MV-4-11 (cell line): ENCODE measurements at regions not wholly inside any gene's neighbourhood (a gene's known extent, or its start where the extent isn't known, plus 50 kb on each side); places are given as distances from the start of the nearest gene placed in this dataset.
"Not testable (repeated sequence)": the region's sequence is repeated elsewhere in the genome, so short reads cannot be mapped to it uniquely, and the experiment has no call there.

ENCODE experiments used
- DNase-seq: peaks from one replicate; lab custom pipeline; 2025; lab: John Stamatoyannopoulos, UW

DNA sequence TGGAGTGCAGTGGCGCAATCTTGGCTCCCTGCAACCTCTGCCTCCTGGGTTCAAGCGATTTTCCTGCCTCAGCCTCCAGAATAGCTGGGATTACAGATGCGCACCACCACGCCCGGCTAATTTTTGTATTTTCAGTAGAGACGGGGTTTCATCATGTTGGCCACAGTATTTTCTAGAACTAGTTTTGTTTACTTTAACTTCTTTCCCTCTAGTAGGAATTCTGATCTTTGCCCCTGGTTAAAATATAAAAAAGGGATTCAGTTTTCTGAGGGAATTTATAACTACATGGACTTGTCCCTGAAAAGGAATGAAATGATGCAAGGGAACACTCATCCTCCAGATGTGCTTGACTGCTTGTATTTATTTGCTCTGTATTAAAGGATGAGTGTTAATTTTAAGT is 628.9 kb downstream of the ETNK1 start:
- DNase-seq, result not testable (repeated sequence)

DNA sequence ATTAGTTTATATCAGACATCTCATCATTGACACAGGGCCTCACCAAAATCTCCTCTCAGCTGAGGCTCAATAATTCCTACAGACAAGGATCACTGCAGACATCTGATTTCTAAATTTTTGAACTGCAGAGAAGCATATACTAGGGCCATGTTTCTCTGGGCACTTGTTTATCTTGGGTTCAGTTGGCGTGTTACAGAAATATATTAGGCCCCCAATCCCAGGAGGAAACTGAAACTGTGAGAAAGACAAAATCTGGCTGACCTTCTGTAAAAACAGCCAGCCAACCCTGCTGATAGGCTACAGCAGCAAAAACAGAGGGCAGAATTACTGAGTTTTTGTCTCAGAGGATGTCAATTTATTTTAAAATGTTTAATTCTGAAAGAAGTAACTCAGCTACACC is 634.6 kb downstream of the ETNK1 start:
- no peak for DNase-seq

DNA sequence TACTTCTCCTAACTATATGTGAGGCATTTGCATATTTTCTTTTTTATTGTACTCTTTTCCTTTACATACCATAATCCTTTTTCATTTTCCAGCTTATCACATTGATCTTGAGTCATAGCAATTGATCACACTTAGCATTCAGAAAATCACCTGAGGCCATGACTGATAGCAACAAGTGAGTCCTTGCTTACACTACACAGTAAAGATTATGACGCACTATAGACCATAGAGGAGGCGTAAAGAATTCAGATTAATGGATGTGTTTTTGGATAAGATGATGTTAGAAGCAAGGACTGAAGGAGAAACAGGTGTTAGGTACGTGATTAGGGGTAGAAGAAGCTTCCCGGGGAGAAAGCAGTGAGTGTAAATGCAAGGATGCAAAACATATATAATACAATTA is 637.7 kb downstream of the ETNK1 start:
- DNase-seq, result no peak

DNA sequence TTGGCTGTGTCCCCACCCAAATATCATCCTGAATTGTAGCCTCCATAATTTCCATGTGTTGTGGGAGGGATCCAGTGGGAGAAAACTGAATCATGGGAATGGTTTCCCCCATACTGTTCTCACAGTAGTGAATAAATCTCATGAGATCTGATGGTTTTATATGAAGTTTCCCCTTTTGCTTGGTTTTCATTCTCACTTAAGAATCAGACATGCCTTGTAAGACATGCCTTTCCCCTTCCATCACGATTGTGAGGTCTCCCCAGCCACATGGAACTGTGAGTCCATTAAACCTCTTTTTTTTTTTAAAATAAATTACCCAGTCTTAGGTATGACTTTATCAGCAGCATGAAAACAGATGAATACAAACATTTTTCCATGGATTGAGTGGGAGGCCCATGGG is 652.9 kb downstream of the ETNK1 start:
- DNase-seq, result no peak

DNA sequence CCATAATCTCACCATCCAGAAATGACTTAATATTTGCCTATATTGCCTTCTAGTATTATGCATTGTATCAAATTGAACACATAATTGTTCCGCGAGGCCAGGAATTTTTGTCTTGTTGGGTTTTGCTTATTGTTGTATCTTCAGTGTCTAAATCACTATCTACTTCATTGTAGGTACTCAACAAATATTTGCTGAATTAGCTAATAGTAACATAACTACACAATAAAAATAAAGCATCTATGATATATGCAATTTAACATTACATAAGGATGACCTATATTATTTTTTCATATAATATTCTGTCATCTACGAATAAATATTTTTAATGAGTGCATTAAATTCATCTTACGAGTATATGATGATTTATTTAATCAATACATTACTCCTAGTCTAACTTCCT is 656.3 kb downstream of the ETNK1 start:
- no peak for DNase-seq

DNA sequence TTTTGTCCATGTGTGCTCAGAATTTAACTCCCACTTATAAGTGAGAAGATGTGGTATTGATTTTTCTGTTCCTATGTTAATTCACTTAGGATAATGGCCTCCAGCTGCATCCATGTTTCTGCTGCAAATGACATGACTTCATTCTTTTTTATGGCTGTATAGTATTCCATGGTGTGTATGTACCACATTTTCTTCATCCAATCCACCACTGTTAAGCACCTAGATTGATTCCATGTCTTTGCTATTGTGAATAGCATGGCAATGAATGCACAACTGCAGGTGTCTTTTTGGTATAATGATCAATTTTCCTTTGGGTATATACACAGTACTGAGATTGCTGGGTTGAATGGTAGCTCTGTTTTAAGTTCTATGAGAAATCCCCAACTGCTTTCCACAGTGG is 657.7 kb downstream of the ETNK1 start:
- DNase-seq, result no peak

DNA sequence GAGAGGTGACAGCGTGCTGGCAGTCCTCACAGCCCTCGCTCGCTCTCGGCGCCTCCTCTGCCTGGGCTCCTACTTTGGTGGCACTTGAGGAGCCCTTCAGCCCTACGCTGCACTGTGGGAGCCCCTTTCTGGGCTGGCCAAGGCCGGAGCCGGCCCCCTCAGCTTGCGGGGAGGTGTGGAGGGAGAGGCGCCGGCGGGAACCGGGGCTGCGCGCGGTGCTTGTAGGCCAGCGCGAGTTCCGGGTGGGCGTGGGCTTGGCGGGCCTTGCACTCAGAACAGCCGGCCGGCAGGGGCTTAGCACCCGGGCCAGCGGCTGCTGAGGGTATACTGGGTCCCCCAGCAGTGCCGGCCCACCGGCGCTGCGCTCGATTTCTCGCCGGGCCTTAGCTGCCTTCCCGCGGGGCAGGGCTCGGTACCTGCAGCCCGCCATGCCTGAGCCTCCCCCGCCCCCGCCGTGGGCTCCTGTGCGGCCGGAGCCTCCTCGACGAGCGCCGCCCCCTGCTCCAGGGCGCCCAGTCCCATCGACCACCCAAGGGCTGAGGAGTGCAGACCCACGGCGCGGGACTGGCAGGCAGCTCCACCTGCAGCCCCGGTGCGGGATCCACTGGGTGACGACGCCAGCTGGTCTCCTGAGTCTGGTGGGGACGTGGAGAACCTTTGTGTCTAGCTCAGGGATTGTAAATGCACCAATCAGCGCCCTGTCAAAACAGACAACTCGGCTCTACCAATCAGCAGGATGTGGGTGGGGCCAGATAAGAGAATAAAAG is 661.0 kb downstream of the ETNK1 start:
- DNase-seq, result not testable (repeated sequence)

DNA sequence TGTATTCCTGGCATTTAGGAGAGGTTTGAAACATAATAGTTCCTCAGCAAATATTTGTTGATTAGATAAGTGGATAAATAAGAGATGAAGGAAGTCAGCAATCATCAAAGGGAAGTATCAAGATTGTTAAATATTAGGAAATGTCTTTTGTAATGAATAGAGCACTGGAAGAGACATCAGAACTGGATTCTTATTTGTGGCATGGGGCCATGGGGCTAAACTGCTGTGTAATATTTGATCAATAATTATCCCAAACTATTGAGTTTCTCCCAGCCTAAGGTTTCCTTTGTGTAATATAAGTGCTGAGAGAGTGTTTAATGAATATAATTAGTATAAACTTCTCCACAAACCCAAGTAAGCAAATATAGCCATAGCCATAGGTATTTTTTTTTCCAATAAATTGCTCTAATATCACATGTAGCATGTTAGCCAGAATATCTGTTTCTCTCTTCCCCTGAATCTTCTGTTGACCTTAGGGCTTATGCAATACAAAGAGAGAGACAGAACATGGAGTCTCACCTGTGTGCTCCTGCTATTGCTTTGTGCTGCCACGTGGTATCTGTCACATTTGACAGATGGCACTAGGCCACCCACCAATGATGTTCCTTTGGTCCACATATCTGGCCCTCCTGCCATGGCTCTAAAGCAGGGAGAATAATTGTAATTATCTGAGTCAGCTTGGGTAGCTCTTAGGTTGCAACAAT is 658.7 kb downstream of the SOX5 start:
- no peak for DNase-seq

DNA sequence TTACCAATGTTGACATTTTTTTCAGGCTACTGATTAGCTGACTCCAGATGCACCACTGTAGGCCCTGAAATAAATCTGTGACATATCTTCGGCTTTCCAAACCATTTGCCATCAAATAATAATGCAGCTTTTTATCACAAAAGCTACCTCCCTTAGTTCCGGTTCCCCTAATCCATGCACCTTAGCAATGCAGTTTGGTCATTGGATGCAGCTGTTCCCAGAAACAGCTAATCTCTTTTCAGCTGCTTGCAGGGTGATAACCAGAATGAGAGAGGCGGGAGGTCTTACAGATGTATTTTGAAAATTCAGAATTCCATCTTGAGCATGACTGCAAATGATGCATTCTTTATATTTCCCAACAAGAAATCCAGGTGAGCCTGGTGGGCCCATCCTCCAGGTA is 646.2 kb downstream of the SOX5 start:
- DNase-seq, result no peak

DNA sequence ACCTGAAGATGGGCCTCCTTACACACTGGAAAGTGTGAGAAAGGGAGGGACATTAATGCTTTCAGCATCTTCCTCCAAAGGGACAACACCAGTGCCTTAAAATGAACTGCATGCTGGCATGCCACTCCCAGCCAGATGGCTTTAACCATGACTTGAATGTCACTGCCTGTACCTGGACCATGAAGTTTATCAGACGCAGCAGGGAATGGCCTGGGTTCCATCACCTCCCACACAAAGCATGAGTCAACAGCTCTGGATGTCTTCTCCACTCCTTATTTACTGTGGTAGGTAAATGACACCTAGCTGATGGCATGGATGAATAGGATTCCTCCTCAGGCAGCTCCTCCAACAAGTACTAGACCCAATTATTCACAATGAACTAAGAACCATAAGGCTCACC is 645.6 kb downstream of the SOX5 start:
- DNase-seq, result no peak

DNA sequence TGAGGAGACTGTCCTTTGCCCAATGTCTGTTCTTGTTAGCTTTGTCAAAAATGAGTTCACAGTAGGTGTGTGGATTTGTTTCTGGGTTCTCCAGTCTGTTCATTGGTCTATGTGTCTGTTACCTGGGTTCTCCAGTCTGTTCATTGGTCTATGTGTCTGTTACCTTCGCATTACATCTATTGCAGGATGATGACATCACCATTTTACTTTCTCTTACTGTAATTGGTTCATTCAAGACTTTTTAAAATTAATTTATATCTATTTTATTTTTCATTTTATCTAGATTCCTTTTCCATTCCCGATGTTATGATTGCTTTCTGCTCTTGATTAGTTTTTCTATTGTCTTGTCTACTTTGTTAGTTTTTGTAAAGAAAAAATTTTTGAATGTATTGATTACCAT is 615.5 kb downstream of the SOX5 start:
- DNase-seq, result no peak

DNA sequence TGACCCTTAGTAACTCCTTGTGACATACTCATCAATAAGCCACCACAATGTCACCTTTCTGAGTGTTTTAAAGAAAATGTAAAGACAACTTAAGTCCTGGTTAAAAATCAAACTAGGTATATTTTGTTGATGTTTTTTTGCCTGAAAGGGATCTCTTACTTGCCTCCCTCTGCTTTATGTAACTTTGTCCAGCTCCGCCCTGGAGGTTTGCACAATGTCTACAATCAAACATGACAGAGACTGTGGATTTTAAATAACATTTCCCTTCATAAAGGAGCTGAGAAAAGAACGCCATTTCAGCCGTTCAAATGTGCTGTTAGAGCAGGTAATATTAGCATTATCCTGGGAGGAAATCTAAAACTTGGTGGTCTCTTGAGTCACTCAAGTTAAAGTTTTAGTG is 613.9 kb downstream of the SOX5 start:
- DNase-seq, result no peak

DNA sequence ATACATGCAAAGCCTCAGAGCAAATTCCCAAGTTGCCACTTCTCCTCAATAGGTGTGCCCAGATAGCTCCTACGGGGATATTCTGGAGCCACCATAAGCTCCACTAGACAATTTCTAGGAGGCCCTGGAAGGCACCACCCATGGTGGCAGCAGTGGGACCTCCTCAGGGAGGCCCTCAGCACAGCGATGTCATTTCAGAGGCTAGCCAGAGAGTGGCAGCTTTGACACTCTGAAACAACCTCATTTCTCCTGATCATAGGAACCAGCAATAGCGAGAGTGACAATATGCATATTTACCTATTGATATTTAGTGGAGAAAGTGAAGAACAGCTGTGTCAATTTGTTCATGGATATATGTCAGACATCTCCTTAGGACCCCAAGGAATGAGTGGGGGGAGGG is 612.3 kb downstream of the SOX5 start:
- no peak for DNase-seq

DNA sequence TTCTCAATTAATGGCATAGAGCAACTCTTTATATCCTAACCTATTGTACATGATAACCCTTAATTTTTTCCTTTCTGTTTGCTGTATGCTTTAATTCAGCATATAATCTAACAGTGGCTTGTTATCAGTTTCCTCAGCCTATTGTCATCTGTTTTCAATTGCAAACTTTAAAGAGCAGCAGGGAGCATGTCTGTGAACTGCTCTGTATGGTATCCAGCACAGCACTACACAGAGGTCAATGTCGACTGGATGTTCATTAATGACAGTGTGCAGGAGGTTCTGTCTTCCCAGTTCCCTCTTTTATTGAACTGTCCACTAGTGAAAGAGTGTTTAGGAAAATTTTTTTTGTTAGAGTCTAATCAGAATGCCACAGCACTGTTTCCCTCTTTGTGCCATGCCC is 609.1 kb downstream of the SOX5 start:
- no peak for DNase-seq

DNA sequence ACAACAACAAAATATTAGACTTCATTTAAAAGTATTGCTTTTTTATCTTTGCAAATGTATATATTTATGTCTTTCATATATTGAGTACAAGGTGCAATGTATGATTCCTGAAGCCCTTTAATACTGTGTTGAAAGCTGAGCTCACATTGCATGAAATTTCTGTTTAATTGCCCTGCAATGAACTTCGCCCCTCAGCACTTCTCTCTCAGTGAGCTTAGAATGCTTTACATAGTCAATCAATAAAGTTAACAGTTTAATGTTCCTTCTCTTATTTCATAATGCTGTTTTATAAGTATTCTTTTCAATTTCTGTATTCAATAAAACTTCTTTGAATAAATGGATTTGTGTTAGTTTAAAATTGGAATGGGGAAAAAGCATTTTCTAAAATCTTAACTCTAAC is 607.1 kb downstream of the SOX5 start:
- no peak for DNase-seq

DNA sequence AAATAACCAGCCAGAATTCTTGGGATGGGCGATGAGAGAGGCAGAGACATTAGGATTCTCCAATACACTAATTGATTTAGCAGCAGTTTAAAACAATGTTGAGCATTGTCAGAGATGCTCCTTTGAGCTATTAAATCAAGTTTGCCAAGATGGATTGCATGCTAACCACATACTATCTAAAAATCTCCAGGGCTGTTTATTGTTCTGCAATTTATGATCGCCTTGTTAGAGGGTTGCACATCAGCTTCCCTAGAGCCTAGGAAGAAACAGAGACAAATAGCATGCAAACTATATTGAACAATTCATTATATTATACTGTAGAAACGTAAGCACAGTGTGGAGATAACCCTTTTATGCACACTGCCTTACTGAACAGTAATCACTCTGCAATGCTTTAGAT is 599.9 kb downstream of the SOX5 start:
- DNase-seq, result peak; percentile 8

DNA sequence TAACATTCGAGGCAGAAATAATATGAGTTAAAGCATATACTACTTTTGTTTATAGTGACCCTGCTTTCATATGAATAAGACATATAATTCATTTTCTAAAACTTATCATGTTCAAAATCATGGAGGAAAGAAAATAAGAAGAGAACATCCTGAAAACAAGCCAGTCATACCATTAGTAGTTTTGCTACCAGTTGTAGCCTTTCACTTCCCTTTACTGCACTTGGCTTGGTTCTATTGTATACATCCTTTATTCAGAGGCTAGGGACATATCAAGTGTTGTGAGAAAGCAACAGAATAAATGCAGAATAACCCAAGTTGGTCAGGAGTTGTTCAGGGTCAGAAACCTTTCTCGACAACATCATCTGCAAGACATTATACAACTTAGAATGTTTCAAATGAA is 598.7 kb downstream of the SOX5 start:
- DNase-seq, result peak; percentile 76

DNA sequence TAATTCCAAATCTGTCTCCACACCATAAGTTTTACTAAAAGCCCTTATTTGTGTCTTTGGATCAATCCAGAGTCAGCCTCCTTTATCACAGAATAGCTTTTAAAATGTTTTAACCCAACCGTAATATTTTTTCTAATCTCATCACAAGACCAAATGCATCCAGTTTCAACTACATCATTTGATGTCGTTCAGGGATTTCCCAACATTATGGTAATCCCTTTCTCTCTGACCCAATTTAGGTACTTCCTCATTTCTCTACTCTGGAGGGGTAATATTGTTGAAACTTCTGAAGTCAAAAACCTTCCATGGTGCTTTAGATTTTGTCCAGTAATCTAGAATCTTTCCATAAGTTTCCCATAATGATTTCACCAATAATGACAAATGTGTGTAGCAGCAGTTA is 596.8 kb downstream of the SOX5 start:
- DNase-seq, result peak; percentile 88

DNA sequence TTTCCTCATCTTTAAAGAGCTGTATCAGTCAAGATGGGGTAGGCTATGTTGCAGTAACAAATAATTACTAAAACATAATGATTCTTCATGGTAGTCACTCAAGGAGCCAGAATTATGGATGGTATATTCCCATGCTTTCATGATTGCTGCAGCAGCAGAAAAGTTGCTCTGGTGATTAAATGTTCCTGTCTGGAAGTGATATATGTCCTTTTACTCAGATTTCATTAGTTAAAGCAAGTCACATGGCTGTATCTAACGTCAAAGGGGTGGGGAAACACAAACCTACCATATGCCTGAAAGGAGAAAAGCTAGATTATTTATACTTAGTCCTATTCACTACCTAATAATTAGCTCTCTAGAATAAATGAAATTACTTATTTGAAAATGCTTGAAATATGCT is 594.7 kb downstream of the SOX5 start:
- no peak for DNase-seq

DNA sequence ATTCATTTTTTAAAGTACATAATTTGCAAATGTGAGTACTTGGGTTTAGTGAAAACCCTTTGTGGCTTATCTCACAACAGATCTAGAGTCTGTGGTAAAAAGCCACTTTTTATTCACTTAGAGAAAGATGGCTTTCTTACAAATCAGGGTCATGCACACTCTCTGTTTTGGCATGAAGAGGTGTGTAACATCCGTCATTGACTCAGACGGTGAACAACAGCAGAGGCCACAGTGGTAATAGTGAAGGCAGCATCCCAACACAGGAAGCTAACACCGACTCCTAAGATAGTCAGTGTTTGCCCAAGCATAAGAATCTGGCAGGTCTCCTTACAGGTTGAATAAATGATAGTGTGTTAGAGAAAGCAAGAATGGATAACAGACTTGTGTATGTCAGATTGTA is 593.0 kb downstream of the SOX5 start:
- no peak for DNase-seq

DNA sequence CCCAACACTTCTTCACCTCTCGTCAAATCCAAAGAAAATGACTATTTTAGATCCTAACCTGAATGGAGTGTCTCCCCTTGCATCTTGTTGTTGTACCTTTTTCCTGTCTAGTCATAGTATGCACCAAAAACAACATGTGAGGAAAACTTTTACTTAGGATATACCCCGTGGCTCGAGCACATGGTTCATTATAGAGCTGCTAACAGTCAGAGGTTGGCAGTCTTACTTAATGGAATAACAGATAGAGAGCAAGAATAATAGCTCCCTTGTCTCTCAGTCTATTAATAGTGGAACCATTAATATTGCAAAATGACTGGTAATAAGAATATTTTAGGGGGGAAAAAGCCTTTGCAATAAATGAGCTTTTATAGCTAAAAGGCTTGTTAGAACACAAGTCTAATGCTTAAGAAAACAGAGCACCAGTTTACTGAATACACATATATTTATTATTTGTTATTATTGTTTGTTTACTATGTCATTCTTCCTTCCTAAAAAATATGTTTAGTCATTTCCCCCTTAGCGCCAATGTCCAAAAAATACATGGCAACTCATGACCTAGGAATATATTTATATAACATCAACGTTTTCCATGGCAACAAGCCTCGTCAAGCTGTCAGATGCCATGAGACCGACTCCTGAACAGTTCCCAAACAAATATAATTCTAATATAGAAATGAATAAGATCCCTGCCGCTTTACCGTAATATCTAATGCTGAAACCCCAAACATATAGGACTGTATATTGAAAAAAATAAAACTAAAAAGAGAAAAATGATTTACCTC is 592.4 kb downstream of the SOX5 start:
- no peak for DNase-seq

DNA sequence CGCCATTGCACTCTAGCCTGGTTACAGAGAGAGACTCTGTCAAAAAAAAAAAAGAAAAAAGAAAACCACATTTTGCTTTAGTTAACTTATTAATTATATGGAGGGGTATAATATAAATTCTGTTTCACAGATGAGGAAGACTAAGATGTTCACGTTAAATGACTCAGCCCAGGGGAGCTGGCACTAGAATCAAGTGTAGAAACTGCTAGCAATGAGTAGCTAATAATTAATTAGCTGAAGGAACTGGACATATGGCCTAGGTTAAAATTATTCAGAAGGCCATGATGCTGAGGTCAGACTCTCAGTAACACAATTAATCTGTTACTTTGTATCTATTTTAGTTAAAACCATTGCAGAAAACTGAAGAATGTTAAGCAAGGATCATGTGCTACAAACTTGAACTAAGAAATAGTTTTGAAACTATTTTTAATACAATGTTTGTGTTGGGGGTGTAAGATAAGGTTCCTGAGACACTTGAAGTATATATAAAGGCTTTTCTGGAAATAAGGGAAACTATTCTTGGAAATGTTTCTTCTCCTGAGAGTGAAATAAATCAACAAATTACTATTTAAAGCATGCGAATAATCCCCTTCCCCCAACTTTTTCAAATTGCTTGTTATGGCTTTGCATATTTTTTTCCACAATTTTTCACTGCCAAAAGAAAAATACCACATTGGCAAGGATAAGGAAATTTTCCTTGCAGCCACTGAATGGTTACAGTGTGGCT is 589.3 kb downstream of the SOX5 start:
- no peak for DNase-seq
